ENCODE measurements at regions not wholly inside any gene's neighbourhood (a gene's known extent, or its start where the extent isn't known, plus 50 kb on each side); places are given as distances from the start of the nearest gene placed in this dataset.

- no peak overlapping the region for H3K27ac Mint-ChIP-seq
- H3K4me3 Mint-ChIP-seq = no peak overlapping the region
- no peaks in the 10 kb centered on the region for H3K9me3 Mint-ChIP-seq
- no peak for TF ChIP-seq CTCF (conservative IDR thresholded peaks at IDR 0.05)
- peaks cover 5% of the 10 kb centered on the region for H3K4me1 Mint-ChIP-seq (ENCODE audit: unreplicated experiment)
- peaks cover under 1% of the 10 kb centered on the region for H3K27me3 Mint-ChIP-seq
- H3K36me3 Mint-ChIP-seq = no peaks in the 10 kb centered on the region
- no peak for DNase-seq (ENCODE audit: extremely low spot score, unreplicated experiment)
Observed at GRCh38 chr14:25875475-25875874, 722.4 kb downstream of the NOVA1 start.

- H3K27me3 Mint-ChIP-seq = no peaks in the 10 kb centered on the region
- H3K36me3 Mint-ChIP-seq = no peaks in the 10 kb centered on the region
Observed at GRCh38 chr14:25869854-25870253, 728.0 kb downstream of the NOVA1 start.

DNA sequence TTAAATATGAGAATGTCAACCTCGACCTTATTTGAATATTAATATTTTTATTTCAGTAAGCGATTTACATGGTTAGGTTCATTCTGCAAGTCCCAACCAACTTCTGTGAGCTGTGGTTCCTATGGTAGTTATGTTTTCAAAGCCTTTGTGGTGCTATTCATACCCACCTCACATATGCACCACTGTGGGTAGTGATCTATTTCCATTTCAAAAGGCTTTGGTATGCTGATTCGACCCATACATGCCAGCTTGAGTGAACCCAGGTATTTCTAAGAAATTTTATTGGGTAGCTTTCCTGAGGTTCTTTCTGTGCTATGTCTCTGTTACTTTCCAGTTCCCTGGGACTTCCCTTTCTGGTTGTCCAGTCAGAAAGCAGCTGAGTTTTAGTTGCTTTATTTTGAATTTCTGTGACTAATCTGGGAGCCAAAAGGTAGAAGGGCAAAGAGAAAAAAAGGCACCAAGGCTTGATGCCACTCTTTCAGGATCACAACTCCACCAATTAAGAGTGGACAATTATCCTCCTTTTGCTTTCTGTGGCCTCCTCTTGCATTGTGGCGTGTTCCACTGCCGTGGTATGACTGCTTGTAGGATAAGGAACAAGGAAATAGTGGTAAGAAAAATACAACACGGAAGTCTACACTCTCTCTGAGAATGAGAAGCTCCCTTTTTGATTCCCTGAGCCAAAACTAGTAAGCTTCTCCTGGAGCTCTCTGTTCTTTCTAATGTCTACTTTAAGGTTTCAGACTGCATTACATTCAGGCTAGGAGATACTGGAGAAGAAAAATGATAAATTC, 729.1 kb downstream of the NOVA1 start:
- no peaks in the 10 kb centered on the region for H3K9me3 Mint-ChIP-seq
- no peaks in the 10 kb centered on the region for H3K36me3 Mint-ChIP-seq
- no peak overlapping the region for H3K4me3 Mint-ChIP-seq
- H3K27ac Mint-ChIP-seq = no peak overlapping the region
- H3K4me1 Mint-ChIP-seq (ENCODE audit: unreplicated experiment) = no peaks in the 10 kb centered on the region
- TF ChIP-seq CTCF (conservative IDR thresholded peaks at IDR 0.05) = no peak
- DNase-seq (ENCODE audit: extremely low spot score, unreplicated experiment) = no peak
- H3K27me3 Mint-ChIP-seq = no peaks in the 10 kb centered on the region

More at GRCh38 chr14:25869854-25870253, 728.0 kb downstream of the NOVA1 start:
- Mint-ChIP-seq H3K9me3 (no peaks in the 10 kb centered on the region), H3K4me1 (ENCODE audit: unreplicated experiment) (no peaks in the 10 kb centered on the region), H3K4me3 (no peak overlapping the region), H3K27ac (no peak overlapping the region)
- no peak for TF ChIP-seq CTCF (conservative IDR thresholded peaks at IDR 0.05)
- DNase-seq (ENCODE audit: extremely low spot score, unreplicated experiment) = no peak

DNA sequence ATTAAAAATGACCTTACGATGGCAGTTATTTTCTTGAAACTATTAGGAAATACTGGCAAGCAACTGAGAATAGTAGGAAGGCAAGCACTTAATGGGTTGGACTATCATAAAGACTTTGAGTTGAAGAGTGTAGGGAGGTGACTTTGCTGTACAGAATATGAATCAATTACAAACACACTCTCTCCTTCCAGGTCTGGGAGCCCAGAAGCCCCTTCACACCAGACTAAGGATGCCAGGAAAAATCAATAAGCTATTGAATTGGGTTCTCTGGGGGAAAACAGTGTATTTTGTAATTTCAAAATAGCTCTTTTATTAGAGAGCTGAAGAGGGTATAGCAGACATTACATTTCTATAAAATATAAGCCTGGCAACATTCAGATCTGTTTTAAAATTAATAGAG, 736.4 kb downstream of the NOVA1 start:
- no peak for TF ChIP-seq CTCF (conservative IDR thresholded peaks at IDR 0.05)
- no peak for DNase-seq (ENCODE audit: extremely low spot score, unreplicated experiment)
- Mint-ChIP-seq H3K27me3 (peaks cover 2% of the 10 kb centered on the region), H3K4me1 (ENCODE audit: unreplicated experiment) (no peaks in the 10 kb centered on the region), H3K4me3 (no peak overlapping the region), H3K27ac (no peak overlapping the region), H3K36me3 (peaks cover 3% of the 10 kb centered on the region), H3K9me3 (no peaks in the 10 kb centered on the region)

DNA sequence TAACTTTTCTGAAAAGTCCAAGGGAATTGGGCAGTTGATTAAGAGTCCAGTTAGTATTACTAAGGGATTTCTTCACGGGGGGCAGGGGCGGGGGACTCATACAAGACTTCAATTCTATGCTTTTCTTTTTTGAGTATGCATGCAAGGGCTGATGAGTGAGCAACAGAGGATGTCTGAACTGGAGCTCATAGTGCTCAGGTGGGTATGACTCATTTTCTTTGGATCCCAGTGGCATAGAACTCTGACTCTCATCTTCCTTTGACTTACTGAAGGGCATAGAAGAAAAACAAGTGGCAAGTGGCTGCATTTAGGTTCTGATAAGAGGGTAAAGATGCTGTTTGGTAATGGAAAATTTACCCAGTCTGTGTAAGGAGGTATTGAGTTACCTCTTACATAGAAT, 749.2 kb downstream of the NOVA1 start:
- Mint-ChIP-seq H3K9me3 (no peaks in the 10 kb centered on the region), H3K4me1 (ENCODE audit: unreplicated experiment) (peaks cover 10% of the 10 kb centered on the region), H3K36me3 (no peaks in the 10 kb centered on the region), H3K27ac (no peak overlapping the region), H3K27me3 (no peaks in the 10 kb centered on the region), H3K4me3 (no peak overlapping the region)
- TF ChIP-seq CTCF (conservative IDR thresholded peaks at IDR 0.05) = no peak
- DNase-seq (ENCODE audit: extremely low spot score, unreplicated experiment) = no peak

Measured in type B pancreatic cell (in vitro differentiated cells).